Cardiac fibroblast (primary cell): ENCODE measurements at regions not wholly inside any gene's neighbourhood (a gene's known extent, or its start where the extent isn't known, plus 50 kb on each side); places are given as distances from the start of the nearest gene placed in this dataset.

Experiments
- DNase-seq, 2 donors: peaks; one replicate each; pipeline versions ENCODE4 v3.0.0 to v3.0.0-alpha.2; 2010; ENCODE audit warnings: low read depth in 2 of 2
- H3K4me3 ChIP-seq, 2 donors: replicated peaks in 1 of 2; 1 replicate in 1 of 2; 2 replicates in 1 of 2; pipeline ENCODE4 v1.5.1; 2011; ENCODE audit warnings: low read depth in 2 of 2, low read length in 2 of 2, mild to moderate bottlenecking in 2 of 2, moderate library complexity in 1 of 2
- TF ChIP-seq, protein P1 (sequence below): IDR thresholded peaks from one replicate; pipeline ENCODE4 v1.5.1; 2011; ENCODE audit warnings: low read depth, mild to moderate bottlenecking, low read length, inconsistent platforms

DNA sequence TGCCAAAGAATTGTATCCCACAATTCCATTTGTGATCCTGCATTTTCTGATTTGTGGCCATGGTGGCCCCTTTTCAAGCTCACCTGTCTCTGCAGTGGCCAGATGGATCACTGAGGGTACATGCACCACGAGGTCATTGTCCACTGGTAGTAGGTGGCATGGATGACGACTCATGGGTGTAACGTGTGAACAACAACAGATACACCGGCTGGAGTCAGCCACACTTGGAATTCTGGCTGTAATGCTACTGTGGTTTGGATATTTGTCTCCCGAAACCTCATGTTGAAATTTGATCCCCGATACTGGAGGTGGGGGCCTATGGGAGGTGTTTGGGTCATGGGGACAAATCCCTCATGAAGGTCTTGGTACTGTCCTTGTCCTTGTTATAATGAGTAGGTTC lies 102.2 kb upstream of the TAF1B start:
- no peak for DNase-seq
- no peak overlapping the region for H3K4me3 ChIP-seq
- TF ChIP-seq, protein P1, sequence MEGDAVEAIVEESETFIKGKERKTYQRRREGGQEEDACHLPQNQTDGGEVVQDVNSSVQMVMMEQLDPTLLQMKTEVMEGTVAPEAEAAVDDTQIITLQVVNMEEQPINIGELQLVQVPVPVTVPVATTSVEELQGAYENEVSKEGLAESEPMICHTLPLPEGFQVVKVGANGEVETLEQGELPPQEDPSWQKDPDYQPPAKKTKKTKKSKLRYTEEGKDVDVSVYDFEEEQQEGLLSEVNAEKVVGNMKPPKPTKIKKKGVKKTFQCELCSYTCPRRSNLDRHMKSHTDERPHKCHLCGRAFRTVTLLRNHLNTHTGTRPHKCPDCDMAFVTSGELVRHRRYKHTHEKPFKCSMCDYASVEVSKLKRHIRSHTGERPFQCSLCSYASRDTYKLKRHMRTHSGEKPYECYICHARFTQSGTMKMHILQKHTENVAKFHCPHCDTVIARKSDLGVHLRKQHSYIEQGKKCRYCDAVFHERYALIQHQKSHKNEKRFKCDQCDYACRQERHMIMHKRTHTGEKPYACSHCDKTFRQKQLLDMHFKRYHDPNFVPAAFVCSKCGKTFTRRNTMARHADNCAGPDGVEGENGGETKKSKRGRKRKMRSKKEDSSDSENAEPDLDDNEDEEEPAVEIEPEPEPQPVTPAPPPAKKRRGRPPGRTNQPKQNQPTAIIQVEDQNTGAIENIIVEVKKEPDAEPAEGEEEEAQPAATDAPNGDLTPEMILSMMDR: no peak

- H3K4me3 ChIP-seq: no peak overlapping the region
- DNase-seq: no peak
- TF ChIP-seq, protein P1: no peak
Measured at GRCh38 chr2:9742601-9743000, 100.7 kb upstream of the TAF1B start.

DNA sequence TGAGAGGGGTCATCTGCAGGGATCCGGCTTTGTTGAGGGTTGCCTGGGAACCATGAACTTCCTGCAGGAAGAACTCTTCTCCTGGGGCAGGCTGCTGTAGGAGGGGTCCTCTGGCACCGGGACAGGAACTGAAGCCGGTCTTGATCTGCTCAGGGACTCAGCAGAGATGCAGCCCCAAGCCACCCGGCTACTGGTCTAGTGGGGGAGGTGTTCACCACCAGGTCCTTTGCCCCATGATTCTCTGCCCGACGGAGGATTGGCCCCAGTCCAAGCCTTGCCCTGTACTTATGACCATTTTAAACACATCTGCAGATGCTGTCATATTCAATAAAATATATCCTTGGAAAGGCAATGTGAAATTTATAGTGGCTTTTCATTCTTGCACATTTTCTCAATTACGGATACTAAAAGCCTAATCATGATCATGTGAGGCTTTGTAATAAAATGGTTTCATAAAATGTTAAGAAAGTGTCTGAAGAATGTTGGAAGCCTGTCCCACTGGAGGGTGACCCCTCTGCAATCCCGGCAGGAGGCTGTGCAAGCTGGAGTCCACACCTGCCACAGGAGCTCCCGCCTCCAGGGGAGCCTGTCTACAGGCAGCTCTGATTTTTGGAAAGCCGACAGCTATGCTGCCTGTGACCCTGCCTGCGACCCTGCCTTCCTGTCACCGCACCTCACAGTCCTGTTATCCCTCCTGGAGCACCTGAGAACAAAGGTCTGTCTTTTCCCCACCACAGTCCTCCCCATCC lies 98.8 kb upstream of the TAF1B start:
- H3K4me3 ChIP-seq: no peak overlapping the region
- TF ChIP-seq, protein P1: no peak
- DNase-seq: no peak

GRCh38 chr2:9745153-9745899 lies 97.9 kb upstream of the TAF1B start:
- DNase-seq: peak in 1 of 2 donors; percentile 25
- TF ChIP-seq, protein P1: no peak
- no peak overlapping the region for H3K4me3 ChIP-seq

DNA sequence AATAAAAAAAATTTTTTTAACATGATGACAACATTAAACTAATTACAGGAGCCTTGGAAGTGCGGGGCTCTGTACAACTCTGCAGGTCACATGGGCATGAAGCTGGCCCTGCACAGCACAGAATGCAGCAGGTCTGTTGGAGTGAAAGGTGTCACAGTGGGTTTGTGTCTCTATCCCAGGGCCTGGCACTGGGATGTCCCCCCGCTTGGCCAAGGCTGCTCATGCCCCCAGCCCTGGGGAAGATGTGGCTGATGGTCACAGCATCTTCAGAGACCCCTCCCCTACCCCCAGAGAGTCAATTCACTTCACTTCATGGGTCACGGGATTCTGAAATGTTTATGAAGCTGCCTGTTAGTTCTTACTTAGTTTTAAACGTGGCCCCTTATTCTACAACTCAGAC lies 95.9 kb upstream of the TAF1B start:
- DNase-seq: no peak
- H3K4me3 ChIP-seq: no peak overlapping the region
- TF ChIP-seq, protein P1: no peak

DNA sequence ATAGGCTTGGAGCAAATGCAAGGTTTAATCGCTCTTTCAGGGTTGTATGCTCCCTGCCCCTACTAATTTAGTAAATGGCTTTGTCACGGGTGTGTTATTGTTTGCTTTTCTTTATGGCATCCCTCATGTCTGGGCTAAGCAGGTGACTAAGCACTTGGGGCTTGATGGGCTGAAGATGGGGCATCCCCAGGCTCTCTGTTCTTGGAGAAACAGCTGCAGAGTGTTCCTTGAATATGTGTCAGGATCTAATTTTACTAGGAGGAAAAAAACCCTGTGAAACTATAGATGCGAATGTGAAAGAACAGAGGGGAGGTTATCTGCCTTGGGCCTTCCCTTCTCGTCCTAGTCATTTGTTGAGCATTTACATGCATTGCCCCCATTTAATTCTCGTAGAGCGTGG lies 94.7 kb upstream of the TAF1B start:
- TF ChIP-seq, protein P1: no peak
- peak in 1 of 2 donors; percentile 21 for DNase-seq
- H3K4me3 ChIP-seq: no peak overlapping the region
